WTC11 (cell line): ENCODE measurements at regions not wholly inside any gene's neighbourhood (a gene's known extent, or its start where the extent isn't known, plus 50 kb on each side); places are given as distances from the start of the nearest gene placed in this dataset.

Source experiments
- SP1 ChIP-seq: sonication (generic); formaldehyde crosslinking; conservative IDR thresholded peaks from 2 replicates; pipeline ENCODE4 v1.8.1; 2022; ENCODE audit warnings: missing genetic modification reagents
- ZBTB21 ChIP-seq: sonication (generic); formaldehyde crosslinking; IDR thresholded peaks from 2 replicates; pipeline ENCODE4 v1.8.1; 2023; ENCODE audit warnings: mild to moderate bottlenecking, missing genetic modification reagents, borderline replicate concordance

DNA sequence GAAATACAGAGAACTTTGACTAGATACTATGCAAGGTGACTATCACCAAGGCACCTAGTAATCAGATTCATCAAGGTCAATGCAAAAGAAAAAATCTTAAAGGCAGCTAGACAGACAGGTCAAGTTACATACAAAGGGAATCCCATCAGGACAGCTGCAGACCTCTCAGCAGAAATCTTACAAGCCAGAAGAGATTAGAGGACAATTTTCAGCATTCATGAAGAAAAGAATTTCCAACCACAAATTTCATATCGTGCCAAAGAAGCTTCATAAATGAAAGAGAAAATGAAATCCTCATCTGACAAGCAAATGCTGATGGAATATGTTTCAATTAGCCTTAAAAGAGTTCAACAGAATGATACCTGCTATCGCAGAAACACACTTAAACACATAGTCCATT, 913.7 kb downstream of the RPS29 start:
- TF ChIP-seq ZBTB21 (CRISPR knock-in tag) (no peak), SP1 (CRISPR knock-in tag) (no peak)
